ENCODE measurements at regions not wholly inside any gene's neighbourhood (a gene's known extent, or its start where the extent isn't known, plus 50 kb on each side); places are given as distances from the start of the nearest gene placed in this dataset.

- no peak overlapping the region for H3K4me2 ChIP-seq (ENCODE audit: insufficient read depth, low read length)
- no peaks in the 10 kb centered on the region for H4K20me1 ChIP-seq (ENCODE audit: insufficient read depth, low read length)
- H3K4me1 ChIP-seq (ENCODE audit: insufficient read depth, low read length) = no peaks in the 10 kb centered on the region
- no peaks in the 10 kb centered on the region for H3K9me3 ChIP-seq (ENCODE audit: low read depth, low read length)
- DNase-seq (ENCODE audit: insufficient read length, low spot score, missing footprints) = no peak
- no peaks in the 10 kb centered on the region for H3K36me3 ChIP-seq (ENCODE audit: insufficient read depth, low read length)
- no peaks in the 10 kb centered on the region for H3K27me3 ChIP-seq (ENCODE audit: insufficient read depth, low read length)
- no peak overlapping the region for H3K4me3 ChIP-seq (ENCODE audit: insufficient read depth, low read length)
- TF ChIP-seq CTCF (IDR thresholded peaks at IDR 0.05; ENCODE audit: extremely low read depth, low read depth, low read length) = no peak
- no peak overlapping the region for H2AFZ ChIP-seq (ENCODE audit: low read length)
- no peak overlapping the region for H3K27ac ChIP-seq (ENCODE audit: low read depth, low read length)
- H3K79me2 ChIP-seq (ENCODE audit: insufficient read depth, low read length) = no peaks in the 10 kb centered on the region
These were observed 1716.3 kb downstream of the C4orf33 start for GRCh38 chr4:130812117-130812765.

- H3K9me3 ChIP-seq (ENCODE audit: low read depth, low read length) = no peaks in the 10 kb centered on the region
- TF ChIP-seq CTCF (IDR thresholded peaks at IDR 0.05; ENCODE audit: extremely low read depth, low read depth, low read length) = no peak
- no peak overlapping the region for H3K27ac ChIP-seq (ENCODE audit: low read depth, low read length)
- H3K79me2 ChIP-seq (ENCODE audit: insufficient read depth, low read length) = no peaks in the 10 kb centered on the region
- no peaks in the 10 kb centered on the region for H3K4me1 ChIP-seq (ENCODE audit: insufficient read depth, low read length)
- no peak overlapping the region for H3K4me2 ChIP-seq (ENCODE audit: insufficient read depth, low read length)
- no peak overlapping the region for H2AFZ ChIP-seq (ENCODE audit: low read length)
- no peak for DNase-seq (ENCODE audit: insufficient read length, low spot score, missing footprints)
- H3K4me3 ChIP-seq (ENCODE audit: insufficient read depth, low read length) = no peak overlapping the region
- no peaks in the 10 kb centered on the region for H3K27me3 ChIP-seq (ENCODE audit: insufficient read depth, low read length)
- no peaks in the 10 kb centered on the region for H3K36me3 ChIP-seq (ENCODE audit: insufficient read depth, low read length)
- H4K20me1 ChIP-seq (ENCODE audit: insufficient read depth, low read length) = no peaks in the 10 kb centered on the region
These were observed 1718.9 kb downstream of the C4orf33 start for GRCh38 chr4:130814896-130815295.

- Histone ChIP-seq H3K27me3 (ENCODE audit: insufficient read depth, low read length) (no peaks in the 10 kb centered on the region), H3K4me3 (ENCODE audit: insufficient read depth, low read length) (no peak overlapping the region), H3K79me2 (ENCODE audit: insufficient read depth, low read length) (no peaks in the 10 kb centered on the region), H4K20me1 (ENCODE audit: insufficient read depth, low read length) (no peaks in the 10 kb centered on the region), H3K4me2 (ENCODE audit: insufficient read depth, low read length) (no peak overlapping the region), H3K36me3 (ENCODE audit: insufficient read depth, low read length) (no peaks in the 10 kb centered on the region), H3K4me1 (ENCODE audit: insufficient read depth, low read length) (no peaks in the 10 kb centered on the region), H2AFZ (ENCODE audit: low read length) (no peak overlapping the region), H3K27ac (ENCODE audit: low read depth, low read length) (no peak overlapping the region), H3K9me3 (ENCODE audit: low read depth, low read length) (no peaks in the 10 kb centered on the region)
- no peak for DNase-seq (ENCODE audit: insufficient read length, low spot score, missing footprints)
- no peak for TF ChIP-seq CTCF (IDR thresholded peaks at IDR 0.05; ENCODE audit: extremely low read depth, low read depth, low read length)
These were observed 1724.5 kb downstream of the C4orf33 start for GRCh38 chr4:130820448-130820847.

GRCh38 chr4:130825284-130825683 lies 1729.3 kb downstream of the C4orf33 start:
- no peak for DNase-seq (ENCODE audit: insufficient read length, low spot score, missing footprints)
- no peak overlapping the region for H2AFZ ChIP-seq (ENCODE audit: low read length)

More at GRCh38 chr4:130825284-130825683, 1729.3 kb downstream of the C4orf33 start:
- Histone ChIP-seq H3K4me2 (ENCODE audit: insufficient read depth, low read length) (no peak overlapping the region), H4K20me1 (ENCODE audit: insufficient read depth, low read length) (no peaks in the 10 kb centered on the region), H3K36me3 (ENCODE audit: insufficient read depth, low read length) (no peaks in the 10 kb centered on the region), H3K27ac (ENCODE audit: low read depth, low read length) (no peak overlapping the region), H3K79me2 (ENCODE audit: insufficient read depth, low read length) (no peaks in the 10 kb centered on the region), H3K27me3 (ENCODE audit: insufficient read depth, low read length) (no peaks in the 10 kb centered on the region), H3K9me3 (ENCODE audit: low read depth, low read length) (peaks cover 3% of the 10 kb centered on the region), H3K4me1 (ENCODE audit: insufficient read depth, low read length) (no peaks in the 10 kb centered on the region), H3K4me3 (ENCODE audit: insufficient read depth, low read length) (no peak overlapping the region)
- TF ChIP-seq CTCF (IDR thresholded peaks at IDR 0.05; ENCODE audit: extremely low read depth, low read depth, low read length) = no peak
